ENCODE measurements at regions not wholly inside any gene's neighbourhood (a gene's known extent, or its start where the extent isn't known, plus 50 kb on each side); places are given as distances from the start of the nearest gene placed in this dataset.
A peak's percentile ranks its signal among the peaks of the same experiment; 100 is the strongest.

- no peak for DNase-seq (ENCODE audit: low spot score)
Measured at GRCh38 chr1:187236676-187237075, 407.9 kb downstream of the PLA2G4A start.

- DNase-seq (ENCODE audit: low spot score) = no peak
Measured at GRCh38 chr1:187237542-187237941, 408.8 kb downstream of the PLA2G4A start.

- no peak for DNase-seq (ENCODE audit: low spot score)
Measured at GRCh38 chr1:187241971-187242370, 413.2 kb downstream of the PLA2G4A start.

GRCh38 chr1:187244623-187245022, 415.9 kb downstream of the PLA2G4A start:
- no peak for DNase-seq (ENCODE audit: low spot score)

- DNase-seq (ENCODE audit: low spot score) = no peak
Measured at GRCh38 chr1:187245201-187245600, 416.5 kb downstream of the PLA2G4A start.

GRCh38 chr1:187249196-187249595, 420.4 kb downstream of the PLA2G4A start:
- no peak for DNase-seq (ENCODE audit: low spot score)

GRCh38 chr1:187252923-187253322, 424.2 kb downstream of the PLA2G4A start:
- DNase-seq (ENCODE audit: low spot score) = no peak

- DNase-seq (ENCODE audit: low spot score) = no peak
Measured at GRCh38 chr1:187257476-187257875, 428.7 kb downstream of the PLA2G4A start.

- DNase-seq (ENCODE audit: low spot score) = no peak
Measured at GRCh38 chr1:187261637-187262036, 432.9 kb downstream of the PLA2G4A start.

GRCh38 chr1:187262731-187263130, 434.0 kb downstream of the PLA2G4A start:
- DNase-seq (ENCODE audit: low spot score) = no peak

- DNase-seq (ENCODE audit: low spot score) = peak; percentile 51
Measured at GRCh38 chr1:187264995-187265602, 436.4 kb downstream of the PLA2G4A start.

GRCh38 chr1:187266051-187266450, 437.3 kb downstream of the PLA2G4A start:
- DNase-seq (ENCODE audit: low spot score) = no peak

- DNase-seq (ENCODE audit: low spot score) = no peak
Measured at GRCh38 chr1:187267827-187268226, 439.1 kb downstream of the PLA2G4A start.

GRCh38 chr1:187270256-187270655, 441.5 kb downstream of the PLA2G4A start:
- no peak for DNase-seq (ENCODE audit: low spot score)

- no peak for DNase-seq (ENCODE audit: low spot score)
Measured at GRCh38 chr1:187275346-187275745, 446.6 kb downstream of the PLA2G4A start.

GRCh38 chr1:187275985-187276575, 447.3 kb downstream of the PLA2G4A start:
- DNase-seq (ENCODE audit: low spot score) = no peak

- DNase-seq (ENCODE audit: low spot score) = no peak
Measured at GRCh38 chr1:187276677-187277076, 447.9 kb downstream of the PLA2G4A start.

GRCh38 chr1:187280031-187280430, 451.3 kb downstream of the PLA2G4A start:
- no peak for DNase-seq (ENCODE audit: low spot score)

GRCh38 chr1:187281085-187281484, 452.3 kb downstream of the PLA2G4A start:
- no peak for DNase-seq (ENCODE audit: low spot score)

GRCh38 chr1:187283984-187284383, 455.2 kb downstream of the PLA2G4A start:
- DNase-seq (ENCODE audit: low spot score) = no peak

GRCh38 chr1:187294421-187295201, 465.9 kb downstream of the PLA2G4A start:
- no peak for DNase-seq (ENCODE audit: low spot score)

- no peak for DNase-seq (ENCODE audit: low spot score)
Measured at GRCh38 chr1:187300081-187300480, 471.3 kb downstream of the PLA2G4A start.

GRCh38 chr1:187306710-187307415, 478.1 kb downstream of the PLA2G4A start:
- no peak for DNase-seq (ENCODE audit: low spot score)
